Endothelial cell (in vitro differentiated cells): ENCODE measurements at regions not wholly inside any gene's neighbourhood (a gene's known extent, or its start where the extent isn't known, plus 50 kb on each side); places are given as distances from the start of the nearest gene placed in this dataset.

Experiments used
- DNase-seq: peaks from one replicate; pipeline ENCODE4 v3.0.0; 2021; ENCODE audit warnings: low spot score
- H3K27ac Mint-ChIP-seq: one replicate; pipeline ENCODE4 v1.8.0; 2021; ENCODE audit warnings: mixed read lengths, inconsistent platforms; ENCODE audit not compliant: unreplicated experiment
- H3K27me3 Mint-ChIP-seq: one replicate; pipeline ENCODE4 v1.8.0; 2021; ENCODE audit warnings: mild to moderate bottlenecking, moderate library complexity, mixed read lengths, inconsistent platforms; ENCODE audit not compliant: unreplicated experiment
- H3K36me3 Mint-ChIP-seq: one replicate; pipeline ENCODE4 v1.8.0; 2021; ENCODE audit warnings: mild to moderate bottlenecking, low read depth, mixed read lengths, inconsistent platforms; ENCODE audit not compliant: unreplicated experiment
- H3K4me1 Mint-ChIP-seq: one replicate; pipeline ENCODE4 v1.8.0; 2021; ENCODE audit warnings: mild to moderate bottlenecking, mixed read lengths, inconsistent platforms; ENCODE audit not compliant: unreplicated experiment
- H3K4me3 Mint-ChIP-seq: one replicate; pipeline ENCODE4 v1.8.0; 2021; ENCODE audit warnings: mild to moderate bottlenecking, mixed read lengths, inconsistent platforms; ENCODE audit not compliant: unreplicated experiment
- H3K9me3 Mint-ChIP-seq: one replicate; pipeline ENCODE4 v1.8.0; 2021; ENCODE audit warnings: mixed read lengths, inconsistent platforms; ENCODE audit not compliant: unreplicated experiment
- TF ChIP-seq, protein P1 (sequence below): fragments of 200-600 bp; sonication (generic); IDR thresholded peaks from one replicate; pipeline ENCODE4 v1.5.0; 2021; ENCODE audit warnings: antibody characterized with exemption; ENCODE audit not compliant: unreplicated experiment

DNA sequence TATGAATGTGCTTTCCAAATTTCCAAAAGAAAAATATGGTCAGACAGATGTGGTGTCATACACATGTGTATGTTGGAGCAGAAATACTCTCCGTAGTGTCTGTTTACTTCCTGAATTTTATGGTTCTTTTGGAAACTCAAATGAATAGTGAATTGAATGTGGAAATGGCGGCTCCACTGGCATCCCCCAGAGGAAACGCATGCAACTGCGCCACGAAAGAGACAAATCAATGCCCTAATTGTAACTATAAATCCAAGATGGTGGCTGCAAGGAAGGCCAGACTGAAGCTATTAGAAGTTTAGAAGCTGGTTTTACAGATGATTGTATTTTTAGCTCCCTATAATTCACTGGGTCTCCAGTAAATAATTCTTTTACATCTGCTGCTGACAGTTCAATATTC is 246.7 kb downstream of the FGFR2 start:
- DNase-seq: no peak
- TF ChIP-seq, protein P1, sequence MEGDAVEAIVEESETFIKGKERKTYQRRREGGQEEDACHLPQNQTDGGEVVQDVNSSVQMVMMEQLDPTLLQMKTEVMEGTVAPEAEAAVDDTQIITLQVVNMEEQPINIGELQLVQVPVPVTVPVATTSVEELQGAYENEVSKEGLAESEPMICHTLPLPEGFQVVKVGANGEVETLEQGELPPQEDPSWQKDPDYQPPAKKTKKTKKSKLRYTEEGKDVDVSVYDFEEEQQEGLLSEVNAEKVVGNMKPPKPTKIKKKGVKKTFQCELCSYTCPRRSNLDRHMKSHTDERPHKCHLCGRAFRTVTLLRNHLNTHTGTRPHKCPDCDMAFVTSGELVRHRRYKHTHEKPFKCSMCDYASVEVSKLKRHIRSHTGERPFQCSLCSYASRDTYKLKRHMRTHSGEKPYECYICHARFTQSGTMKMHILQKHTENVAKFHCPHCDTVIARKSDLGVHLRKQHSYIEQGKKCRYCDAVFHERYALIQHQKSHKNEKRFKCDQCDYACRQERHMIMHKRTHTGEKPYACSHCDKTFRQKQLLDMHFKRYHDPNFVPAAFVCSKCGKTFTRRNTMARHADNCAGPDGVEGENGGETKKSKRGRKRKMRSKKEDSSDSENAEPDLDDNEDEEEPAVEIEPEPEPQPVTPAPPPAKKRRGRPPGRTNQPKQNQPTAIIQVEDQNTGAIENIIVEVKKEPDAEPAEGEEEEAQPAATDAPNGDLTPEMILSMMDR: no peak
- Mint-ChIP-seq H3K27me3 (no peaks in the 10 kb centered on the region), H3K27ac (no peak overlapping the region), H3K9me3 (no peaks in the 10 kb centered on the region), H3K4me1 (no peaks in the 10 kb centered on the region), H3K4me3 (no peak overlapping the region), H3K36me3 (no peaks in the 10 kb centered on the region)

DNA sequence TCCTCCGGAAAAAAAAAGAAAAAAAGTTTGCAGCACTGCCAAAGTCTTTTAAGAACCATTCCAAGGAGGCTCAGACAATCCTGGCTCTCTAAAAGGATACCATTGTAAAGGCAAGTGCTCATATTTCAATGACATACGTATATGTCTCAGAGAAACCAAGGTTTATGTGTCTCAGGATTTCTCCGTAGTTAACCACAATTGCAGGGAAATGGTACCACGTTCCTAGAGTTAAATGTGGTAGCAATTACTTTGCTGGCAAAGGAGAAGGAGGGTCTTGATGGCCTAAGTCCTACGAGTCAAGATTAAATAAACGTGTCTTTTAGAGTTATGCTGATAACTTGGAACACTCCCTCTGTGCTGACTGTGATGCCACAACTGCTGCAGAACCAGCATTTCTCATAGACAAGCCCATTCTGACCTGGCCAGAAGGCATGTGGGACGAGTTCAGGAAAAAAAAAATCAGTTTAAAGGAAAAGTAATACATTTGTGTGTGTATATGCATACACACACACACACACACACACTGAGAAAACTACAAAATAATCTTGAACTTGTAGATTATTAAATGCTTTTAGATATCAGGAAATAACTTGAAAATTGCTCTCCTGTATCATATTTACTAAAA is 245.9 kb downstream of the FGFR2 start:
- Mint-ChIP-seq H3K27me3 (no peaks in the 10 kb centered on the region), H3K9me3 (no peaks in the 10 kb centered on the region), H3K4me3 (no peak overlapping the region), H3K4me1 (no peaks in the 10 kb centered on the region), H3K36me3 (no peaks in the 10 kb centered on the region), H3K27ac (no peak overlapping the region)
- TF ChIP-seq, protein P1: no peak
- DNase-seq: no peak

DNA sequence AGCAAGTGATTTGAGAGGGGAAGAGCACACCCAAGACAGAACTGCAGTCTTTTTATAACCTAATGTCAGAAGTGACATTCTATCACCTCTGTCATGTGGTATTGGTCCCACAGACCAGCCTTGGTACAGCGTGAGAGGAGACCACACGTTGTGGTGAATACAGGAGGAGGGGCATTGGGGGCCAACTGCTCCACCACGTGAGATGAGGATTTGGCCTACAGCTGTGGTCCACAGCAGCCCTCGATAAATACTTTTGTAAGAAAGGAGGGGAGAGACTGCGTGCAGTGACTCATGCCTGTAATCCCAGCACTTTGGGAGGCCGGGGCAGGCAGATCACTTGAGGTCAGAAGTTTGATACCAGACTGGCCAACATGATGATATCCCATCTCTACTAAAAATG is 243.1 kb downstream of the FGFR2 start:
- Mint-ChIP-seq H3K4me1 (peaks cover 5% of the 10 kb centered on the region), H3K27ac (no peak overlapping the region), H3K4me3 (no peak overlapping the region), H3K36me3 (no peaks in the 10 kb centered on the region), H3K27me3 (no peaks in the 10 kb centered on the region), H3K9me3 (no peaks in the 10 kb centered on the region)
- DNase-seq: no peak
- TF ChIP-seq, protein P1: no peak

DNA sequence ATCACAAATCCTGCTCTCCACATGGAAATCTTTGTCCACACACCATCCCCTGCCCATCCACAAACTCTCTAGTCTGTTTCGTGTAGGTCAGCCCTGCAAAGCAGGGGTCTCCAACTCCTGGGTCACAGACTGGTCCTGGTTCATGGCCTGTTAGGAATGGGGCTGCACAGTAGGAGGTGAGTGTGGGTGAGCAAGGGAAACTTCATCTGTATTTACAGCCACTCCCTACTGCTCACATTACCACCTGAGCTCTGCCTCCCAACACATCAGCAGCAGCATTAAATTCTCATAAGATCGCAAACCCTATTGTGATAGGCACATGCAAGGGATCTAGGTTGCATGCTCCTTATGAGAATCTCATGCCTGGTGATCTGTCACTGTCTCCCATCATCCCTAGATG is 242.1 kb downstream of the FGFR2 start:
- no peak overlapping the region for H3K4me3 Mint-ChIP-seq
- H3K4me1 Mint-ChIP-seq: peaks cover 5% of the 10 kb centered on the region
- no peaks in the 10 kb centered on the region for H3K9me3 Mint-ChIP-seq
- TF ChIP-seq, protein P1: no peak
- no peak overlapping the region for H3K27ac Mint-ChIP-seq
- no peaks in the 10 kb centered on the region for H3K27me3 Mint-ChIP-seq
- H3K36me3 Mint-ChIP-seq: no peaks in the 10 kb centered on the region
- no peak for DNase-seq

DNA sequence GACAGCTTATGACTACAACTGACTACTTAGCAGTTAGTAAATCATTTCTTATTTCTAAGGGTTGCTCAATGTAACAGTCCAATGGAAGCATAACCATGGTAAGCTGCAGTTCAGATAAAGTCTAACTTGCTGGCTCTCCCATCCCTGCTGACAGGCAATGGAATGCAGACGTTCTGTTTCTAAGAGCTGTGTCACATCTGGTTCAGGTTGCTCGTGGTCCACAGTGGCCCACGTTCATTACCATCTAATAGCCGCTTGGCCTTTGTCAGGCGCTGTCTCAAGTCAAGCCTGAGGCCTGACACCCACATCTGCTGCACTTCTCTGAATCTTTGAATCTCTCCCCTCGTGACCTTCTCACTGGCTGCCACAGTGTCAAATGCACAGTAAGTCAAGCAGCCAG is 240.8 kb downstream of the FGFR2 start:
- Mint-ChIP-seq H3K4me3 (no peak overlapping the region), H3K36me3 (no peaks in the 10 kb centered on the region), H3K9me3 (no peaks in the 10 kb centered on the region), H3K4me1 (peaks cover 5% of the 10 kb centered on the region), H3K27ac (no peak overlapping the region), H3K27me3 (no peaks in the 10 kb centered on the region)
- TF ChIP-seq, protein P1: no peak
- no peak for DNase-seq
